ENCODE measurements at regions not wholly inside any gene's neighbourhood (a gene's known extent, or its start where the extent isn't known, plus 50 kb on each side); places are given as distances from the start of the nearest gene placed in this dataset.

DNA sequence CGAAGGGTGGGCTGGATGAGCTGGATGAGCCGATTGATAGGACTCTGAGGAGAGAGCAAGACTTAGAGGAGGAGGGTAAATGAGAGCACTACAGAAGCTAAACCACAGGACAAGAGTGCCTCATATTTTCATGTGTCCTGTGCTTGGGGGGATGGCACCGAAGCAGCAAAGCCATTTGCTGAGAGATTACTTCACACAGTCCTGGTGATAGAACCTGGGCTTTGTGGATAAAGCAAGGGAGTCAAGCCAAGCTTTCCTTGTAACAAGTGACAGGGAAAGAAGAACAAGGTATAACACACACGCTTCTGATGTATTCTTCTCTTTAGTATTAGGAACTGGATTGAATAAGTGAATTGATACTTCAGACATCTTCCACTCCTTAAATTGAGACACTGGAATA is 253.7 kb downstream of the ANKRD7 start:
- H3K27me3 ChIP-seq (ENCODE audit: insufficient read depth, low read length) = no peaks in the 10 kb centered on the region
- H3K27ac ChIP-seq (ENCODE audit: low read depth, low read length) = no peak overlapping the region
- no peaks in the 10 kb centered on the region for H3K4me1 ChIP-seq (ENCODE audit: insufficient read depth, low read length)
- H3K4me3 ChIP-seq (ENCODE audit: low read length) = no peak overlapping the region
- H3K9me3 ChIP-seq (ENCODE audit: insufficient read depth, low read depth, low read length) = peaks cover 8% of the 10 kb centered on the region
- no peaks in the 10 kb centered on the region for H3K36me3 ChIP-seq (ENCODE audit: insufficient read depth, low read length)
- 99% methylated on average over 4 of the region's 4 CpGs for WGBS
- H3K9ac ChIP-seq (ENCODE audit: low read depth, low read length) = no peak overlapping the region

DNA sequence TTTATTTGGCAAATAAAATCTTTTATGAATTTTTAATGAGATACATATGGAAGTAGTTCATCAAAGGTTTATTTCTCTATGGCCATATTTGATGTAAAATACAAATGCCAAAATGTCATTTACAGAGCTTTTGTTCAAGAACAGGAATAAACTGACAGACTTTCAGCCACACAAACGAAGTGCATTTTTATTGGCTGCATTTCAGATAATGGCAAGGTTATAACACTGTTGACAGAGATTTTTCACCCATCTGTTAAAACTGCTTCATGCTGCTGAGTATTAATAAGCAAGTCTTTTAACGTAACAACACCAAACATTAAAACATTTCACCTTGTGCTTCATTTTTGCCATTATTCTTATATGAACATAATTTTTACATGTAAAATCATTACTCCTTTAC is 254.4 kb downstream of the ANKRD7 start:
- Histone ChIP-seq H3K27me3 (ENCODE audit: insufficient read depth, low read length) (no peaks in the 10 kb centered on the region), H3K36me3 (ENCODE audit: insufficient read depth, low read length) (no peaks in the 10 kb centered on the region), H3K4me3 (ENCODE audit: low read length) (no peak overlapping the region), H3K9ac (ENCODE audit: low read depth, low read length) (no peak overlapping the region), H3K4me1 (ENCODE audit: insufficient read depth, low read length) (no peaks in the 10 kb centered on the region), H3K9me3 (ENCODE audit: insufficient read depth, low read depth, low read length) (peaks cover 8% of the 10 kb centered on the region), H3K27ac (ENCODE audit: low read depth, low read length) (no peak overlapping the region)
- 94% methylated on average over 2 of the region's 2 CpGs for WGBS

DNA sequence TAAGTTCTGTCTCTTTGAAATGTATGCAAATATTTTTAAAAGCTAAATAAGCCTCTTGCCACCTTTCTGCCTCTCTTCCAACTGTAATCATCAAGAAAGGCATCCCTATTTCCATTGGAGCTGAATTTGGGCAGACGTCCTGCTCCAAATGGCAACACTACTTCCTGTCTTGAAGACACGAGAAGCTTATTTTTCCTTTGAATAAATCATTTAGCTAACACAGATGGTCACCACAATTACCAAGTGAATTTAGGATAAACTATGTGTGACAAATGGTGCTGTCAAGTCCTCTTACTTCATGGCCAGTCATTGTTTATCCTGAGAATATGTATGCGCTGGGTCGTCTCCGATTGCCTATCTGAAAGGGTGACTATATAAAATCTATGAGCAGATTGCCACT is 268.0 kb downstream of the ANKRD7 start:
- no peak overlapping the region for H3K4me3 ChIP-seq (ENCODE audit: low read length)
- H3K9me3 ChIP-seq (ENCODE audit: insufficient read depth, low read depth, low read length) = no peaks in the 10 kb centered on the region
- no peaks in the 10 kb centered on the region for H3K27me3 ChIP-seq (ENCODE audit: insufficient read depth, low read length)
- H3K27ac ChIP-seq (ENCODE audit: low read depth, low read length) = no peak overlapping the region
- 93% methylated on average over 5 of the region's 5 CpGs for WGBS
- H3K36me3 ChIP-seq (ENCODE audit: insufficient read depth, low read length) = no peaks in the 10 kb centered on the region
- H3K4me1 ChIP-seq (ENCODE audit: insufficient read depth, low read length) = no peaks in the 10 kb centered on the region
- no peak overlapping the region for H3K9ac ChIP-seq (ENCODE audit: low read depth, low read length)

DNA sequence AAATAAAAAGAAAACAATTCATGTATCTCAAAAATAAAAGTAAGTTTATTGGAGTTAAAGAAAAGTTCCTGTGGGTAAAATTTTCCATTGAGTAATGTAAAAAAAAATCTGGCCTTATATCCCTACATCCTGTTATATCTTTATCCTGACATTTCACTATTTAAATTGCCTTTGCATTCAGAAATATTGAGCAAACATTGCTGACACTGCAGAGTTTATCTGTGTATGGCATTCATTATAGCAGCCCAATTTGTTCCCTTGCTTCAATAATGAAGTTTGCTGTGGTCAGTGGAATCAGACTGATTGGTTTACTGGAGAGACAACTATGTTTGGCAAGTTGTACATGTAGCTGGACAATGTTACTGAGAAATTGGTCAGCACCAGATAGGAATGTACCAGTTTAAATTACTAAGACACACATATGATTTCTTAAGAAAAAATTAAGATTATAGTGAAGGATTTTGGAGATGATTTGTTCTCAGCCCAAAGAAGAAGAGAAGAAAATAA is 271.7 kb downstream of the ANKRD7 start:
- no peaks in the 10 kb centered on the region for H3K9me3 ChIP-seq (ENCODE audit: insufficient read depth, low read depth, low read length)
- no peaks in the 10 kb centered on the region for H3K27me3 ChIP-seq (ENCODE audit: insufficient read depth, low read length)
- no peak overlapping the region for H3K27ac ChIP-seq (ENCODE audit: low read depth, low read length)
- H3K36me3 ChIP-seq (ENCODE audit: insufficient read depth, low read length) = no peaks in the 10 kb centered on the region
- H3K4me3 ChIP-seq (ENCODE audit: low read length) = no peak overlapping the region
- H3K4me1 ChIP-seq (ENCODE audit: insufficient read depth, low read length) = no peaks in the 10 kb centered on the region
- H3K9ac ChIP-seq (ENCODE audit: low read depth, low read length) = no peak overlapping the region

DNA sequence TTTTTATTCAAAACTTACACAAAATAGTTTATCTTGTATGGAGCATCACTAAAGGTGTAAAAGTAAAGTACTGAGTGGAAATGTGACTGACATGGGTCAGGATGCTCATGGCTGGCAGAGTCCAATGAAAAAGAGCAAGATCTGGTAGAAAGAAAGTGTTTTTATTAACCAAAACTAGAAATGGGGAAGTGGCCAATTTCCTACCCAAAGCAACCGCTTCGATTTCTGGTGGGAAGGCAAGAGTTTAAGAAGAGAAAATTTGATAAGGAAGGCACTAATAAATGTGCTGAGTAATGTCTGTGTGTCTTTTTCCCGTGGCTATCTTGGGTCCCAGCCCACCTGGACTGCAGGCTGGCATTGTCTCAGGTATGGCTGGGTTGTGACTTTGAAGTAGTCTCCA is 277.7 kb downstream of the ANKRD7 start:
- 95% methylated on average over 3 of the region's 3 CpGs for WGBS
- Histone ChIP-seq H3K36me3 (ENCODE audit: insufficient read depth, low read length) (no peaks in the 10 kb centered on the region), H3K9me3 (ENCODE audit: insufficient read depth, low read depth, low read length) (no peaks in the 10 kb centered on the region), H3K9ac (ENCODE audit: low read depth, low read length) (no peak overlapping the region), H3K4me3 (ENCODE audit: low read length) (no peak overlapping the region), H3K4me1 (ENCODE audit: insufficient read depth, low read length) (no peaks in the 10 kb centered on the region), H3K27ac (ENCODE audit: low read depth, low read length) (no peak overlapping the region), H3K27me3 (ENCODE audit: insufficient read depth, low read length) (no peaks in the 10 kb centered on the region)

- Histone ChIP-seq H3K4me1 (ENCODE audit: insufficient read depth, low read length) (no peaks in the 10 kb centered on the region), H3K4me3 (ENCODE audit: low read length) (no peak overlapping the region), H3K27me3 (ENCODE audit: insufficient read depth, low read length) (no peaks in the 10 kb centered on the region), H3K9me3 (ENCODE audit: insufficient read depth, low read depth, low read length) (no peaks in the 10 kb centered on the region), H3K36me3 (ENCODE audit: insufficient read depth, low read length) (no peaks in the 10 kb centered on the region), H3K27ac (ENCODE audit: low read depth, low read length) (no peak overlapping the region), H3K9ac (ENCODE audit: low read depth, low read length) (no peak overlapping the region)
- 67% methylated on average over 1 of the region's 2 CpGs for WGBS
Observed at GRCh38 chr7:118511146-118511545, 286.6 kb downstream of the ANKRD7 start.

GRCh38 chr7:118517275-118517674 is 292.8 kb downstream of the ANKRD7 start:
- Histone ChIP-seq H3K9me3 (ENCODE audit: insufficient read depth, low read depth, low read length) (no peaks in the 10 kb centered on the region), H3K27me3 (ENCODE audit: insufficient read depth, low read length) (no peaks in the 10 kb centered on the region), H3K4me3 (ENCODE audit: low read length) (no peak overlapping the region), H3K36me3 (ENCODE audit: insufficient read depth, low read length) (no peaks in the 10 kb centered on the region), H3K9ac (ENCODE audit: low read depth, low read length) (no peak overlapping the region), H3K27ac (ENCODE audit: low read depth, low read length) (no peak overlapping the region), H3K4me1 (ENCODE audit: insufficient read depth, low read length) (no peaks in the 10 kb centered on the region)
- 0% methylated on average over 1 of the region's 1 CpG for WGBS

- Histone ChIP-seq H3K36me3 (ENCODE audit: insufficient read depth, low read length) (no peaks in the 10 kb centered on the region), H3K4me1 (ENCODE audit: insufficient read depth, low read length) (no peaks in the 10 kb centered on the region), H3K27me3 (ENCODE audit: insufficient read depth, low read length) (no peaks in the 10 kb centered on the region), H3K27ac (ENCODE audit: low read depth, low read length) (no peak overlapping the region), H3K9ac (ENCODE audit: low read depth, low read length) (no peak overlapping the region), H3K4me3 (ENCODE audit: low read length) (no peak overlapping the region), H3K9me3 (ENCODE audit: insufficient read depth, low read depth, low read length) (no peaks in the 10 kb centered on the region)
Observed at GRCh38 chr7:118525020-118525419, 300.5 kb downstream of the ANKRD7 start.

- Histone ChIP-seq H3K27me3 (ENCODE audit: insufficient read depth, low read length) (no peaks in the 10 kb centered on the region), H3K9me3 (ENCODE audit: insufficient read depth, low read depth, low read length) (no peaks in the 10 kb centered on the region), H3K36me3 (ENCODE audit: insufficient read depth, low read length) (no peaks in the 10 kb centered on the region), H3K9ac (ENCODE audit: low read depth, low read length) (no peak overlapping the region), H3K4me3 (ENCODE audit: low read length) (no peak overlapping the region), H3K4me1 (ENCODE audit: insufficient read depth, low read length) (no peaks in the 10 kb centered on the region), H3K27ac (ENCODE audit: low read depth, low read length) (no peak overlapping the region)
Observed at GRCh38 chr7:118531566-118531965, 307.1 kb downstream of the ANKRD7 start.

GRCh38 chr7:118559207-118559606 is 334.7 kb downstream of the ANKRD7 start:
- Histone ChIP-seq H3K4me1 (ENCODE audit: insufficient read depth, low read length) (no peaks in the 10 kb centered on the region), H3K4me3 (ENCODE audit: low read length) (no peak overlapping the region), H3K9me3 (ENCODE audit: insufficient read depth, low read depth, low read length) (peaks cover 18% of the 10 kb centered on the region), H3K36me3 (ENCODE audit: insufficient read depth, low read length) (no peaks in the 10 kb centered on the region), H3K27ac (ENCODE audit: low read depth, low read length) (no peak overlapping the region), H3K27me3 (ENCODE audit: insufficient read depth, low read length) (no peaks in the 10 kb centered on the region), H3K9ac (ENCODE audit: low read depth, low read length) (no peak overlapping the region)
- WGBS = no CpG with 5 or more reads among the region's 1 CpG

- Histone ChIP-seq H3K9ac (ENCODE audit: low read depth, low read length) (no peak overlapping the region), H3K4me1 (ENCODE audit: insufficient read depth, low read length) (no peaks in the 10 kb centered on the region), H3K4me3 (ENCODE audit: low read length) (no peak overlapping the region), H3K9me3 (ENCODE audit: insufficient read depth, low read depth, low read length) (peaks cover 16% of the 10 kb centered on the region), H3K27me3 (ENCODE audit: insufficient read depth, low read length) (no peaks in the 10 kb centered on the region), H3K36me3 (ENCODE audit: insufficient read depth, low read length) (no peaks in the 10 kb centered on the region), H3K27ac (ENCODE audit: low read depth, low read length) (no peak overlapping the region)
- 92% methylated on average over 2 of the region's 2 CpGs for WGBS
Observed at GRCh38 chr7:118563311-118563710, 338.8 kb downstream of the ANKRD7 start.

DNA sequence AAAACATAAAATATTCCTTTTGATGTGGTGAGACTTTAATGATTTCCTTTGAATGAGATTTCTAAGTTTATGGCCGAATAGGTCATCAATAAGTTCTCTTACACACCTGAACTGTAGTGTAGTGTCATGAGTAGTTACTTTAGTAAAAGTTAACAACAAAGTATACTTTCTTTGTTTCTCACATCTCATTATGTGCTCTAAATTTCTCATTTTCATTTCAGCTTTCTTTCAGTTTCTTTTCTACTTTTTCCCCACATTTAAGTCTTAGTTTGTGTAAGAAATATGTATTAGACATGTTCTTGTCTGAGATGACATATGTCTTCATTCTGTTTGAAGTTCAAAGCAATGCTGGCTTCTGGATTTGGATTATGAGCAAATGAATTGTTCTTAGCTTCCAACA is 348.1 kb downstream of the ANKRD7 start:
- Histone ChIP-seq H3K9me3 (ENCODE audit: insufficient read depth, low read depth, low read length) (no peaks in the 10 kb centered on the region), H3K4me3 (ENCODE audit: low read length) (no peak overlapping the region), H3K27me3 (ENCODE audit: insufficient read depth, low read length) (no peaks in the 10 kb centered on the region), H3K4me1 (ENCODE audit: insufficient read depth, low read length) (no peaks in the 10 kb centered on the region), H3K27ac (ENCODE audit: low read depth, low read length) (no peak overlapping the region), H3K36me3 (ENCODE audit: insufficient read depth, low read length) (no peaks in the 10 kb centered on the region), H3K9ac (ENCODE audit: low read depth, low read length) (no peak overlapping the region)
- WGBS = no CpG with 5 or more reads among the region's 1 CpG

Measured in HUES64 (cell line).